H9 (cell line): ENCODE measurements at regions not wholly inside any gene's neighbourhood (a gene's known extent, or its start where the extent isn't known, plus 50 kb on each side); places are given as distances from the start of the nearest gene placed in this dataset.

Experiments used
- DNase-seq: peaks from one replicate; pipeline ENCODE4 v3.0.0-alpha.2; 2017
- H2AFZ ChIP-seq: one replicate; pipeline ENCODE4 v1.6.1; 2013; ENCODE audit warnings: mild to moderate bottlenecking, low read length, control low read depth, moderate library complexity
- H2AK5ac ChIP-seq: 2 replicates; pipeline ENCODE4 v1.6.1; 2013; ENCODE audit warnings: low read length, control low read depth, mixed read lengths; ENCODE audit not compliant: insufficient read length
- H2BK120ac ChIP-seq: one replicate; pipeline ENCODE4 v1.6.1; 2013; ENCODE audit warnings: low read depth, mild to moderate bottlenecking, low read length, control low read depth, inconsistent platforms; ENCODE audit not compliant: poor library complexity, severe bottlenecking
- H2BK12ac ChIP-seq: 2 replicates; pipeline ENCODE4 v1.6.1; 2013; ENCODE audit warnings: low read length, control low read depth, mixed read lengths, low read depth; ENCODE audit not compliant: insufficient read length
- H2BK15ac ChIP-seq: 2 replicates; pipeline ENCODE4 v1.6.1; 2013; ENCODE audit warnings: low read depth, low read length, control low read depth
- H2BK20ac ChIP-seq: one replicate; pipeline ENCODE4 v1.6.1; 2013; ENCODE audit warnings: low read depth, mild to moderate bottlenecking, low read length, control low read depth, inconsistent platforms; ENCODE audit not compliant: poor library complexity, severe bottlenecking
- H2BK5ac ChIP-seq: 2 replicates; pipeline ENCODE4 v1.6.1; 2013; ENCODE audit warnings: low read length, control low read depth, mixed read lengths; ENCODE audit not compliant: insufficient read length
- H3K14ac ChIP-seq: 2 replicates; pipeline ENCODE4 v1.6.1; 2013; ENCODE audit warnings: low read length, control low read depth; ENCODE audit not compliant: insufficient read depth
- H3K18ac ChIP-seq: 2 replicates; pipeline ENCODE4 v1.6.1; 2013; ENCODE audit warnings: low read depth, mild to moderate bottlenecking, mixed read lengths, low read length, control low read depth; ENCODE audit not compliant: insufficient read length
- H3K23ac ChIP-seq: 2 replicates; pipeline ENCODE4 v1.6.1; 2013; ENCODE audit warnings: low read length, control low read depth, mixed read lengths, low read depth; ENCODE audit not compliant: insufficient read length
- H3K23me2 ChIP-seq: 2 replicates; pipeline ENCODE4 v1.6.1; 2013; ENCODE audit warnings: low read depth, mild to moderate bottlenecking, mixed read lengths, low read length, control low read depth; ENCODE audit not compliant: insufficient read length, poor library complexity, severe bottlenecking
- H3K27ac ChIP-seq: 2 replicates; pipeline ENCODE4 v1.5.1; 2013; ENCODE audit warnings: low read length, control low read depth, mixed read lengths, low read depth; ENCODE audit not compliant: insufficient read length
- H3K27me3 ChIP-seq: 2 replicates; pipeline ENCODE4 v1.6.1; 2013; ENCODE audit warnings: low read length, control low read depth, inconsistent platforms; ENCODE audit not compliant: insufficient read depth
- H3K4ac ChIP-seq: 2 replicates; pipeline ENCODE4 v1.6.1; 2013; ENCODE audit warnings: low read depth, mild to moderate bottlenecking, control low read depth, inconsistent platforms, low read length, moderate library complexity
- H3K4me1 ChIP-seq: 2 replicates; pipeline ENCODE4 v1.6.1; 2013; ENCODE audit warnings: low read length, control low read depth, inconsistent platforms; ENCODE audit not compliant: insufficient read depth
- H3K4me2 ChIP-seq: 2 replicates; pipeline ENCODE4 v1.6.1; 2013; ENCODE audit warnings: low read length, control low read depth, mixed read lengths; ENCODE audit not compliant: insufficient read length, insufficient read depth
- H3K56ac ChIP-seq: 2 replicates; pipeline ENCODE4 v1.6.1; 2013; ENCODE audit warnings: low read depth, mild to moderate bottlenecking, mixed read lengths, low read length, control low read depth; ENCODE audit not compliant: insufficient read length
- H3K79me1 ChIP-seq: 2 replicates; pipeline ENCODE4 v1.6.1; 2013; ENCODE audit warnings: low read depth, mild to moderate bottlenecking, moderate library complexity, low read length, control low read depth, inconsistent platforms; ENCODE audit not compliant: insufficient read depth, poor library complexity, severe bottlenecking
- H3K79me2 ChIP-seq: 2 replicates; pipeline ENCODE4 v1.6.1; 2013; ENCODE audit warnings: low read length, control low read depth, inconsistent platforms; ENCODE audit not compliant: insufficient read depth
- H3K9ac ChIP-seq: 2 replicates; pipeline ENCODE4 v1.6.1; 2013; ENCODE audit warnings: low read length, control low read depth, mixed read lengths; ENCODE audit not compliant: insufficient read length; ENCODE audit errors: extremely low read depth
- H3K9me3 ChIP-seq: one replicate; pipeline ENCODE4 v1.6.1; 2013; ENCODE audit warnings: low read depth, low read length, inconsistent platforms; ENCODE audit not compliant: control insufficient read depth
- H3T11ph ChIP-seq: one replicate; pipeline ENCODE4 v1.6.1; 2013; ENCODE audit warnings: mild to moderate bottlenecking, low read length, control low read depth, inconsistent platforms
- H4K20me1 ChIP-seq: one replicate; pipeline ENCODE4 v1.6.1; 2013; ENCODE audit not compliant: control insufficient read depth, insufficient read length, insufficient read depth
- H4K5ac ChIP-seq: 2 replicates; pipeline ENCODE4 v1.6.1; 2013; ENCODE audit warnings: low read depth, mild to moderate bottlenecking, mixed read lengths, low read length, control low read depth; ENCODE audit not compliant: insufficient read length
- H4K8ac ChIP-seq: replicated peaks from 2 replicates; pipeline ENCODE4 v1.6.1; 2013; ENCODE audit warnings: low read length, control low read depth, mixed read lengths, low read depth; ENCODE audit not compliant: insufficient read length
- H4K91ac ChIP-seq: 2 replicates; pipeline ENCODE4 v1.6.1; 2013; ENCODE audit warnings: low read depth, mild to moderate bottlenecking, moderate library complexity, mixed read lengths, low read length, control low read depth; ENCODE audit not compliant: insufficient read length
- H3K27ac Mint-ChIP-seq, 3 experiments: 2 replicates in 2 of 3; 3 replicates in 1 of 3; pipeline ENCODE4 v1.8.0; 2020 to 2021; ENCODE audit warnings: mixed read lengths in 3 of 3, mild to moderate bottlenecking in 1 of 3, moderate library complexity in 1 of 3
- H3K27me3 Mint-ChIP-seq: 2 replicates; pipeline ENCODE4 v1.8.0; 2021; ENCODE audit warnings: low read depth, mild to moderate bottlenecking, moderate library complexity, mixed read lengths
- H3K36me3 Mint-ChIP-seq, 3 experiments: 2 replicates in 2 of 3; 3 replicates in 1 of 3; pipeline ENCODE4 v1.8.0; 2020 to 2021; ENCODE audit warnings: low read depth in 3 of 3, mixed read lengths in 3 of 3; ENCODE audit not compliant: insufficient read depth in 1 of 3
- H3K4me1 Mint-ChIP-seq, 2 experiments: 2 replicates each; pipeline ENCODE4 v1.8.0; 2020; ENCODE audit warnings: mixed read lengths in 2 of 2
- H3K4me3 Mint-ChIP-seq, 2 experiments: 2 replicates in 1 of 2; 3 replicates in 1 of 2; pipeline ENCODE4 v1.8.0; 2020 to 2021; ENCODE audit warnings: mild to moderate bottlenecking in 2 of 2, mixed read lengths in 2 of 2, moderate library complexity in 1 of 2
- H3K9me3 Mint-ChIP-seq, 2 experiments: 2 replicates in 1 of 2; 3 replicates in 1 of 2; pipeline ENCODE4 v1.8.0; 2020; ENCODE audit warnings: mild to moderate bottlenecking in 2 of 2, mixed read lengths in 2 of 2, moderate library complexity in 1 of 2
- WGBS: extraction: QIAGEN DNeasy Blood & Tissue Kit; methylation state at CpG from one replicate; pipeline ENCODE4 v1.1.7; 2013; ENCODE audit warnings: missing lambda C conversion rate, low lambda C conversion rate, mixed read lengths; ENCODE audit not compliant: insufficient read length; ENCODE audit errors: extremely low coverage; 5-methylcytosine and 5-hydroxymethylcytosine counted together
- TF ChIP-seq, protein P1 (sequence below): fragments of 200-600 bp; sonication (generic); conservative IDR thresholded peaks from 3 replicates; pipeline ENCODE4 v1.8.0; 2021; ENCODE audit warnings: antibody characterized with exemption, mild to moderate bottlenecking

DNA sequence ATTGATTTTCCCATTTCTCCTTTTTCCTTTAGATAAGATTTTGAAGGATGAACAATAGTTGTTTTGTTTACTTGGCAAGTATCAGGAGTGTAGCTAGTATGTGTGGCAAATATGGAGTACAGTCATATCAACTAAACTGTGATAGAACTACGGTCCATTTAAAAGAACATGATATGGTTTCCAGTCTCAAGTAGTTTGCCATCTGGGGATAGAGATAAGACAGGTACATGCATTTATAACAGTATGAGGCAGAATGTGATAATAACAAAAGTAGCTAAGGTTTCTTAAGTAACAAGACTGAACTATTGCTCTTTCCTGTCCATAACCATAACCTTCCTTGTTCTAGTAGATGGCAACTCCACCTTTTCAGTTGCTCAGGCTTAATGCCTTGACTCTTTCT is 75.6 kb upstream of the TACR1 start:
- no CpG with 5 or more reads among the region's 1 CpG for WGBS
- Histone ChIP-seq H4K20me1 (no peaks in the 10 kb centered on the region), H2BK5ac (no peak overlapping the region), H2BK15ac (no peak overlapping the region), H4K91ac (no peak overlapping the region), H2BK20ac (no peak overlapping the region), H3K23me2 (no peaks in the 10 kb centered on the region), H3K4me2 (no peak overlapping the region), H2BK12ac (no peak overlapping the region), H2AK5ac (no peak overlapping the region), H3K79me2 (no peaks in the 10 kb centered on the region), H3K4me1 (peaks cover 5% of the 10 kb centered on the region; the same call in 1 of the 2 replicates), H2BK120ac (no peak overlapping the region), H2AFZ (no peak overlapping the region), H3K4ac (no peak overlapping the region), H3K79me1 (no peaks in the 10 kb centered on the region), H3T11ph (no peak overlapping the region), H3K18ac (no peak overlapping the region), H3K56ac (no peak overlapping the region), H3K27me3 (no peaks in the 10 kb centered on the region), H3K9me3 (no peaks in the 10 kb centered on the region), H4K8ac (no peak overlapping the region), H3K9ac (no peak overlapping the region), H3K14ac (no peak overlapping the region), H3K23ac (no peak overlapping the region), H4K5ac (no peak overlapping the region), H3K27ac (no peak overlapping the region)
- DNase-seq, result no peak
- H3K4me1 Mint-ChIP-seq, result peaks cover 21 to 38% of the 10 kb centered on the region in 2 experiments
- no peak overlapping the region for H3K4me3 Mint-ChIP-seq
- peaks cover 0 to 3% (median 0%) of the 10 kb centered on the region in 3 experiments; a peak in 1 of 7 replicates for H3K36me3 Mint-ChIP-seq
- H3K9me3 Mint-ChIP-seq, result no peaks in the 10 kb centered on the region
- H3K27me3 Mint-ChIP-seq, result no peaks in the 10 kb centered on the region
- TF ChIP-seq, protein P1, sequence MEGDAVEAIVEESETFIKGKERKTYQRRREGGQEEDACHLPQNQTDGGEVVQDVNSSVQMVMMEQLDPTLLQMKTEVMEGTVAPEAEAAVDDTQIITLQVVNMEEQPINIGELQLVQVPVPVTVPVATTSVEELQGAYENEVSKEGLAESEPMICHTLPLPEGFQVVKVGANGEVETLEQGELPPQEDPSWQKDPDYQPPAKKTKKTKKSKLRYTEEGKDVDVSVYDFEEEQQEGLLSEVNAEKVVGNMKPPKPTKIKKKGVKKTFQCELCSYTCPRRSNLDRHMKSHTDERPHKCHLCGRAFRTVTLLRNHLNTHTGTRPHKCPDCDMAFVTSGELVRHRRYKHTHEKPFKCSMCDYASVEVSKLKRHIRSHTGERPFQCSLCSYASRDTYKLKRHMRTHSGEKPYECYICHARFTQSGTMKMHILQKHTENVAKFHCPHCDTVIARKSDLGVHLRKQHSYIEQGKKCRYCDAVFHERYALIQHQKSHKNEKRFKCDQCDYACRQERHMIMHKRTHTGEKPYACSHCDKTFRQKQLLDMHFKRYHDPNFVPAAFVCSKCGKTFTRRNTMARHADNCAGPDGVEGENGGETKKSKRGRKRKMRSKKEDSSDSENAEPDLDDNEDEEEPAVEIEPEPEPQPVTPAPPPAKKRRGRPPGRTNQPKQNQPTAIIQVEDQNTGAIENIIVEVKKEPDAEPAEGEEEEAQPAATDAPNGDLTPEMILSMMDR, result no peak
- no peak overlapping the region for H3K27ac Mint-ChIP-seq
